C4-2B (cell line): ENCODE measurements at regions not wholly inside any gene's neighbourhood (a gene's known extent, or its start where the extent isn't known, plus 50 kb on each side); places are given as distances from the start of the nearest gene placed in this dataset.

Experiments used
- CTCF ChIP-seq: fragments of 450-650 bp; conservative IDR thresholded peaks from 2 replicates; pipeline ENCODE4 v1.5.1; 2017; ENCODE audit warnings: mild to moderate bottlenecking
- ZFX ChIP-seq: fragments of 450-650 bp; IDR thresholded peaks from 2 replicates; pipeline ENCODE4 v1.6.1; 2017

GRCh38 chr10:65555192-65555591 is 1370.6 kb upstream of the LRRTM3 start:
- TF ChIP-seq ZFX (no peak), CTCF (0 out of 2 replicates have a peak, but pooled peaks have one; percentile 7)
